Suprapubic skin (tissue), 4 donors: ENCODE measurements at regions not wholly inside any gene's neighbourhood (a gene's known extent, or its start where the extent isn't known, plus 50 kb on each side); places are given as distances from the start of the nearest gene placed in this dataset.

Source experiments
- POLR2A ChIP-seq, 2 donors: fragments of 450-650 bp; IDR thresholded peaks; one replicate each; pipeline ENCODE4 v1.6.1; 2017; ENCODE audit warnings: antibody characterized with exemption in 2 of 2, mild to moderate bottlenecking in 2 of 2, moderate library complexity in 2 of 2
- POLR2AphosphoS5 ChIP-seq, 3 donors: sonication (generic); formaldehyde crosslinking; IDR thresholded peaks; one replicate each; pipeline ENCODE4 v1.6.1; 2017; ENCODE audit warnings: antibody characterized with exemption in 3 of 3
- TF ChIP-seq, protein P1 (sequence below), 2 donors: fragments of 200-600 bp in 1 of 2; fragments of 450-650 bp in 1 of 2; sonication (generic) in 1 of 2; IDR thresholded peaks; one replicate each; pipeline ENCODE4 v1.5.1; 2016 to 2019; ENCODE audit warnings: antibody characterized with exemption in 2 of 2, mild to moderate bottlenecking in 1 of 2, moderate library complexity in 1 of 2

DNA sequence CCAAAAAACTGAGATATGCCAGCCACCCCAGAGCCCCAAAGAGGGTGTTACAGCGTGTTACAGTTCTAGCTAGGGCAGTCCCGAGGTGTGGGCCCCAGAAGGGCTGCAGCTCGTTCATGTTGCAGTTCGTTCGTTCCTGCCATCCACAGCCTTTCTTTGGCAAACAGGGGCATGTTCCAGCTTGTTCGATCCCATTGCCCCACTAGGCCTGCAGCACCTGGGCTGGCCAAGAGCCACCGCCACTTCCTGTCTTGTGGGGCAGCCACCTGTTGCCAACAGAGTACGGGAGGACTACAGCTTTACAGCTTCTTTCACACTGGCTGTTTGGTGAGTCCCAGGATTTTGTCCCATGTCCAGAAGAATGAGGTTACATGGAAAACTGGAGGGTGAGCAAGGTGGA lies 198.1 kb downstream of the MMUT start:
- TF ChIP-seq, protein P1, sequence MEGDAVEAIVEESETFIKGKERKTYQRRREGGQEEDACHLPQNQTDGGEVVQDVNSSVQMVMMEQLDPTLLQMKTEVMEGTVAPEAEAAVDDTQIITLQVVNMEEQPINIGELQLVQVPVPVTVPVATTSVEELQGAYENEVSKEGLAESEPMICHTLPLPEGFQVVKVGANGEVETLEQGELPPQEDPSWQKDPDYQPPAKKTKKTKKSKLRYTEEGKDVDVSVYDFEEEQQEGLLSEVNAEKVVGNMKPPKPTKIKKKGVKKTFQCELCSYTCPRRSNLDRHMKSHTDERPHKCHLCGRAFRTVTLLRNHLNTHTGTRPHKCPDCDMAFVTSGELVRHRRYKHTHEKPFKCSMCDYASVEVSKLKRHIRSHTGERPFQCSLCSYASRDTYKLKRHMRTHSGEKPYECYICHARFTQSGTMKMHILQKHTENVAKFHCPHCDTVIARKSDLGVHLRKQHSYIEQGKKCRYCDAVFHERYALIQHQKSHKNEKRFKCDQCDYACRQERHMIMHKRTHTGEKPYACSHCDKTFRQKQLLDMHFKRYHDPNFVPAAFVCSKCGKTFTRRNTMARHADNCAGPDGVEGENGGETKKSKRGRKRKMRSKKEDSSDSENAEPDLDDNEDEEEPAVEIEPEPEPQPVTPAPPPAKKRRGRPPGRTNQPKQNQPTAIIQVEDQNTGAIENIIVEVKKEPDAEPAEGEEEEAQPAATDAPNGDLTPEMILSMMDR (IDR thresholded peaks at IDR 0.05), result no peak
- TF ChIP-seq POLR2A (IDR thresholded peaks at IDR 0.05), result no peak
- TF ChIP-seq POLR2AphosphoS5 (IDR thresholded peaks at IDR 0.05), result no peak
